ENCODE measurements at regions not wholly inside any gene's neighbourhood (a gene's known extent, or its start where the extent isn't known, plus 50 kb on each side); places are given as distances from the start of the nearest gene placed in this dataset.

DNA sequence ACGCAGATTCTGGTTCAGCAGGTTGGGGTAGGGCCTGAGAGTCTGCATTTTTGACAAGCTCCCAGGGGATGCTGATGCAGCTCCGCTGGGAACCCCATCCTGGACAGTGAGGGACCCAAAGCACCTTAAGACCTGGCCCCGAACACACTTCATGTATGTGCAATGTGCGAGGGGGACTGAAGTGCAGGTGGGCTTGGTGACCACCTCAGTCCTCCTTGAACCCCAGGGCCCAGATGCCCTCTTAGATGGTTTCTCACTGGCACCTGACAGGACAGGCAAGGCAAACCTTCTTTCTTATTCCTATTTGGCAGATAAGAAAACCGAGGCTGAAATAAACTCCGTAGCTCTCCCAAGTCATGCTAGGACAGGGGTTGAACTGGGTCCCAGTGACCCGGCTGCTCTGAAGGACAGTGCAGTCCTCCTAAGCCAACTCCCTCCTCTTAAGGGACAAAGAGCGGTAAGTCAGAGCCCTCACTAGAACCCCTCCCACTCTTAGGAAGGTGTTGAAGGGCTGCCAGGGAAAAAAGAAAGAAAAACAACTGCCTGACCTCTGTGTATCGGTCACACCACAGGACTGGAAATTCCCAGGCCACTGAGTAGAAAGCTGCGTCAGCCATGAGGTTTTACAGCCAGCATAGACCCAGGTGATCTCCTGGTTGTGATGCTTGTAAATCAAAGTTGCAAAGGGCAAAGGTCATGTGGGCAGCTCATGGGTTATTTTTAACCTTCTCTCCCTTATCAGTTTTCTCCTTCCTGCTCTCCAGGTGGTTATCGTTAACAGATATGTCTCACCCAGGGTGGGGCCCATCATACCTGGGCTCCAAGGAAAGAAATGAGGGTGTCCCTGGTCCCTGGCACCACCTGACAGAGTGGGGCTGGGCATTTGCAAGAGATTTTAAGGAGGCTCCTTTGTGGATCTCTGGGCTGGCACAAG lies 90.9 kb upstream of the SMNDC1 start:
- TF ChIP-seq EZH2 (IDR thresholded peaks at IDR 0.05; ENCODE audit: insufficient read depth, poor library complexity, severe bottlenecking) (no peak), EZH2phosphoT487 (IDR thresholded peaks at IDR 0.05; ENCODE audit: insufficient read depth, low read depth) (no peak)

All from GM23248 (cell line).